Spleen (tissue), 11 donors: ENCODE measurements at regions not wholly inside any gene's neighbourhood (a gene's known extent, or its start where the extent isn't known, plus 50 kb on each side); places are given as distances from the start of the nearest gene placed in this dataset.

Source experiments
- DNase-seq: peaks from one replicate; pipeline ENCODE4 v3.0.0-alpha.2; 2020
- H3K27ac ChIP-seq, 8 donors: fragments of 200-600 bp; sonication (generic) in 7 of 8; 1 replicate in 4 of 8; 2 replicates in 4 of 8; pipeline versions ENCODE4 v1.5.0 to v1.8.0; 2016 to 2021; ENCODE audit warnings: inconsistent platforms in 4 of 8, mild to moderate bottlenecking in 4 of 8, moderate library complexity in 1 of 8
- H3K27me3 ChIP-seq, 7 donors: fragments of 200-600 bp; sonication (generic) in 6 of 7; replicated peaks in 1 of 7; 1 replicate in 4 of 7; 2 replicates in 3 of 7; pipeline versions ENCODE4 v1.5.0 to v1.8.0; 2016 to 2021; ENCODE audit warnings: inconsistent platforms in 3 of 7, mild to moderate bottlenecking in 1 of 7
- H3K36me3 ChIP-seq, 6 donors: fragments of 200-600 bp; sonication (generic) in 5 of 6; 1 replicate in 4 of 6; 2 replicates in 2 of 6; pipeline versions ENCODE4 v1.5.0 to v1.8.0; 2016 to 2021; ENCODE audit warnings: inconsistent platforms in 2 of 6
- H3K4me1 ChIP-seq, 6 donors: fragments of 200-600 bp; sonication (generic) in 5 of 6; 1 replicate in 3 of 6; 2 replicates in 3 of 6; pipeline versions ENCODE4 v1.5.0 to v1.8.0; 2016 to 2021; ENCODE audit warnings: inconsistent platforms in 3 of 6
- H3K4me3 ChIP-seq, 8 donors: fragments of 200-600 bp; sonication (generic) in 7 of 8; 1 replicate in 4 of 8; 2 replicates in 4 of 8; pipeline versions ENCODE4 v1.5.0 to v1.8.0; 2016 to 2021; ENCODE audit warnings: inconsistent platforms in 4 of 8, mild to moderate bottlenecking in 4 of 8, moderate library complexity in 2 of 8
- H3K9me3 ChIP-seq, 8 donors: fragments of 200-600 bp; sonication (generic) in 7 of 8; 1 replicate in 4 of 8; 2 replicates in 4 of 8; pipeline versions ENCODE4 v1.5.0 to v1.8.0; 2016 to 2021; ENCODE audit warnings: inconsistent platforms in 4 of 8
- POLR2A ChIP-seq, 3 donors: fragments of 450-650 bp; IDR thresholded peaks; one replicate each; pipeline ENCODE4 v1.5.1; 2017; ENCODE audit warnings: antibody characterized with exemption in 3 of 3, mild to moderate bottlenecking in 1 of 3
- POLR2AphosphoS5 ChIP-seq, 3 donors: sonication (generic); formaldehyde crosslinking; IDR thresholded peaks; one replicate each; pipeline ENCODE4 v1.5.1; 2017; ENCODE audit warnings: antibody characterized with exemption in 3 of 3
- WGBS, 5 donors: extraction: QIAGEN DNeasy Blood & Tissue Kit in 3 of 5; methylation state at CpG; one replicate each; pipeline versions ENCODE4 v1.1.5 to v1.1.7; 2013 to 2018; 5-methylcytosine and 5-hydroxymethylcytosine counted together
- intact Hi-C: fragments of 100-400 bp; cut with DNase I; formaldehyde crosslinking; loops from one replicate; pipeline ENCODE4 v1.15.0; 2023; ENCODE audit warnings: low total_unique reads
- TF ChIP-seq, protein P1 (sequence below), 11 experiments: fragments of 200-600 bp in 7 of 11; fragments of 450-650 bp in 4 of 11; sonication (generic) in 4 of 11; IDR thresholded peaks in 8 of 11; conservative IDR thresholded peaks in 3 of 11; 1 replicate in 7 of 11; 2 replicates in 4 of 11; pipeline versions ENCODE4 v1.4.0 to v1.8.0; 2016 to 2021; ENCODE audit warnings: antibody characterized with exemption in 11 of 11, inconsistent platforms in 4 of 11, mild to moderate bottlenecking in 1 of 11
- donor health status: healthy with polysubstance abuse.
- donor health status: DM: no; HTN: no; CAD: no; lungs with moderate emphysema.
- donor health status: DM: no; HTN: no; CAD: no.
- donor health status: Bipolar disorder and iron deficiency.
- donor health status: healthy.
- donor health status: DM: no; HTN: no; CAD: no.
- donor health status: DM: yes; HTN: yes; CAD: no.

DNA sequence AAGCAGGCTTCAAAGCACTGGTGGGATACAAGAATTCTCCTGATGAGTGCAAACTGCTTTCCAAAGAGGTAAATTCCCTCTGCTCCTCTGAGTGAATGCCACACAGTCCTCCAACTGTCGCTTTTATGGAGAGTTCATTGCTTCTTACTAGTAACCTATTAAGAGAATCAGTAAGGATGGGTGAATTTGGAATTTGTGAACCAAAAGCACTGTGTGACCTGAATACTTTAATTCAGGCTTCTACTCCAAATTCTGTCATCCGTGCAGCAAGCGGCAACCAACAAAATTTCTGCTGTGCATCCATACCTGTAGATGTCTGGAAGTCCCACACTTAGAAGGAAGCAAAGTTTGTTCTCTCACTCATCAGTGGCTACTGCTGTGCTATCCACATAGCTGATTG lies 66.7 kb upstream of the SNRK start:
- intact Hi-C loops: loop anchor here (5.0 to 10.0 kb wide), 2 partner anchors 145 to 283 kb away; no protein-coding TSS in a partner anchor
- peaks cover 5 to 30% (median 8%) of the 10 kb centered on the region in 6 donors for H3K4me1 ChIP-seq
- no peak for DNase-seq
- no peaks in the 10 kb centered on the region for H3K36me3 ChIP-seq
- no peak overlapping the region for H3K4me3 ChIP-seq
- H3K27ac ChIP-seq: no peak overlapping the region
- H3K9me3 ChIP-seq: no peaks in the 10 kb centered on the region
- TF ChIP-seq POLR2A (IDR thresholded peaks at IDR 0.05) (no peak), POLR2AphosphoS5 (IDR thresholded peaks at IDR 0.05) (no peak)
- H3K27me3 ChIP-seq: no peaks in the 10 kb centered on the region
- 93 to 100% (median 96%) methylated on average over 3 of the region's 3 CpGs for WGBS, 5 donors

DNA sequence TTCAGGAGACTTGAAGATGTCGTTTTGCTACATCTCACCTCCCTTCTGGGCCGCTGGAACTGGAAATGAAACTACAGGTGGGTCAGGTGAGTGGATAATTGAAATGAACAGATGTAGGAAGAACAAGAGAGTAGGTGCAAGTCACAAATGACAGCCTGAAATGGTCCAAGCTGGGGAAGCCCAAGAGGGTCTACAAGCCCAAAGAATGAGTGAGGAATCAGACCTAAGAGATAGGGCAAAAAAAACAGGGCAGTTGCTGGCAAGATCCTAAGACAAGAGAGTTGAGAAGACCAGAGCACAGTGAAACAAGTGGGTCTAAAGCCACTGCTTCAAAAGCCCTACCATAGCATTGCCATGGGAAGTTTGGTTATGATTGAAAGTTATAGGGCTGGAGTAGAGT lies 67.4 kb upstream of the SNRK start:
- 80 to 91% (median 84%) methylated on average over 2 of the region's 2 CpGs for WGBS, 5 donors
- TF ChIP-seq, protein P1, sequence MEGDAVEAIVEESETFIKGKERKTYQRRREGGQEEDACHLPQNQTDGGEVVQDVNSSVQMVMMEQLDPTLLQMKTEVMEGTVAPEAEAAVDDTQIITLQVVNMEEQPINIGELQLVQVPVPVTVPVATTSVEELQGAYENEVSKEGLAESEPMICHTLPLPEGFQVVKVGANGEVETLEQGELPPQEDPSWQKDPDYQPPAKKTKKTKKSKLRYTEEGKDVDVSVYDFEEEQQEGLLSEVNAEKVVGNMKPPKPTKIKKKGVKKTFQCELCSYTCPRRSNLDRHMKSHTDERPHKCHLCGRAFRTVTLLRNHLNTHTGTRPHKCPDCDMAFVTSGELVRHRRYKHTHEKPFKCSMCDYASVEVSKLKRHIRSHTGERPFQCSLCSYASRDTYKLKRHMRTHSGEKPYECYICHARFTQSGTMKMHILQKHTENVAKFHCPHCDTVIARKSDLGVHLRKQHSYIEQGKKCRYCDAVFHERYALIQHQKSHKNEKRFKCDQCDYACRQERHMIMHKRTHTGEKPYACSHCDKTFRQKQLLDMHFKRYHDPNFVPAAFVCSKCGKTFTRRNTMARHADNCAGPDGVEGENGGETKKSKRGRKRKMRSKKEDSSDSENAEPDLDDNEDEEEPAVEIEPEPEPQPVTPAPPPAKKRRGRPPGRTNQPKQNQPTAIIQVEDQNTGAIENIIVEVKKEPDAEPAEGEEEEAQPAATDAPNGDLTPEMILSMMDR (IDR thresholded peaks at IDR 0.05 in 8 of 11, conservative IDR thresholded peaks at IDR 0.05 in 3 of 11): no peak
- TF ChIP-seq POLR2A (IDR thresholded peaks at IDR 0.05) (no peak), POLR2AphosphoS5 (IDR thresholded peaks at IDR 0.05) (no peak)
- Histone ChIP-seq H3K27me3 (no peaks in the 10 kb centered on the region), H3K4me1 (peaks cover 5 to 23% (median 6%) of the 10 kb centered on the region in 6 donors), H3K27ac (no peak overlapping the region), H3K9me3 (no peaks in the 10 kb centered on the region), H3K36me3 (no peaks in the 10 kb centered on the region), H3K4me3 (no peak overlapping the region)
- intact Hi-C loops: no loop called here
- DNase-seq: no peak

DNA sequence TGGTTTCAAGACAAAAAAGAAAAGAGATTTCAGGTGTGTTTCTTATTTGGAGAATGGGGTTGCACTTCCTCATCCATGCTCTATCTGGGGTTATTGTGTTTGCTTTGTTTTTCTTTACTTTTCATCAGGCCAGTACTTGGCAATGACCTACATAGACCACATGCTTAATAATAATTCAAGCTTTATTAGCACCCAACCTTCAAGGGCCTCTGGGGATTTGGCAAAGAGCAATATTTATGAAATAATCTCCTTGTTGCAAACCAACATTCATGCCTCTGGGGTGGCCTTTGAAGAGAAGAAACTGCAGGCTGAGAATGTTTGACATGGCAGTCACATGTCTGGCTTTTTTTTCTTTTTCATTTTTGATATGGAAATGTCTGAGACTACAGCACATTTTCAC lies 68.2 kb upstream of the SNRK start:
- TF ChIP-seq, protein P1 (IDR thresholded peaks at IDR 0.05 in 8 of 11, conservative IDR thresholded peaks at IDR 0.05 in 3 of 11): no peak
- no peak for TF ChIP-seq POLR2AphosphoS5 (IDR thresholded peaks at IDR 0.05)
- no peak for TF ChIP-seq POLR2A (IDR thresholded peaks at IDR 0.05)
- Histone ChIP-seq H3K4me1 (peaks cover 0 to 16% (median 5%) of the 10 kb centered on the region in 6 donors), H3K27me3 (no peaks in the 10 kb centered on the region), H3K27ac (no peak overlapping the region), H3K4me3 (no peak overlapping the region), H3K36me3 (no peaks in the 10 kb centered on the region), H3K9me3 (no peaks in the 10 kb centered on the region)
- intact Hi-C loops: no loop called here
- no peak for DNase-seq

DNA sequence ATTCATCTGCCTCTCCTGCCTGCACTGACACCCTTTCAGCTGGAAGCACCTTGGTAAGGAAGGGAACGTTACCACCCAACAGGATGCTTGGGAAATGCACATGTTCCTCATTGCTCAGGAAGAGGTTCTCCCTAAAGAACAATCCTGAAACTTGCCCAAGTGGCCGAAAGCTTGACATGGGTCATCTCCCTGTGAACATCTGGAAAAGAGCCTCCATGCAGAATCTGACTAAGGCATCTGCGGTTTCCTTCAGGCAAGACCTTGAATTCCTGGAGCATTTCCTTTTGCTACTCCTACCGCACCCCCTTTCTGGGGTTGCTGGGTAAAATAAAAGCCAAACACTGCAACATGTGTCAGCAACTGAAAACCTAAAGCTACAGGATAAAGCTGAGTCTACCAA lies 68.7 kb upstream of the SNRK start:
- Histone ChIP-seq H3K4me3 (no peak overlapping the region), H3K27me3 (no peaks in the 10 kb centered on the region), H3K4me1 (peaks cover 0 to 15% (median 5%) of the 10 kb centered on the region in 6 donors), H3K9me3 (no peaks in the 10 kb centered on the region), H3K27ac (no peak overlapping the region), H3K36me3 (no peaks in the 10 kb centered on the region)
- 55 to 76% (median 67%) methylated on average over 4 of the region's 4 CpGs for WGBS, 5 donors
- TF ChIP-seq POLR2AphosphoS5 (IDR thresholded peaks at IDR 0.05) (no peak), POLR2A (IDR thresholded peaks at IDR 0.05) (no peak)
- TF ChIP-seq, protein P1 (IDR thresholded peaks at IDR 0.05 in 8 of 11, conservative IDR thresholded peaks at IDR 0.05 in 3 of 11): no peak
- intact Hi-C loops: no loop called here
- DNase-seq: no peak

DNA sequence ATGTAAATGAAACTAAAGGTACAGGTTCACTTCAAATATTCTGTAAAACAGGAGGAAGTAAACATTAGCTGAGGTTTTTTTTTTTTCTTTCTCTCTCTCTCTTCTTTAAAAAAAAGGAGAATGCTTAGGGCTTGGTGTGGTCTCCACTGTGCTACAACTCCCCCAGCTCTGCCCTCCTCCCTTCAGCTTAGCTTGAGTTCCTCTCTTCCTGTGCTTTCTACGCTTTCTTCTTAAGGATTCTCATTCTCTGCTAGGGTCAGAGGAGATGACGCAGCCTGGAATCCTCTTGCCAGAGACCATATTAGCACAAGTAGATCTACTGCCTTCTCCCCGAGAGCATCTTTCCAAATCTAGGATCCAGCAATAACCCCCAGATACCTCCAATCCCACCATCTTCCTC lies 69.1 kb upstream of the SNRK start:
- no peak for DNase-seq
- intact Hi-C loops: no loop called here
- TF ChIP-seq, protein P1 (IDR thresholded peaks at IDR 0.05 in 8 of 11, conservative IDR thresholded peaks at IDR 0.05 in 3 of 11): no peak
- TF ChIP-seq POLR2A (IDR thresholded peaks at IDR 0.05) (no peak), POLR2AphosphoS5 (IDR thresholded peaks at IDR 0.05) (no peak)
- Histone ChIP-seq H3K27ac (no peak overlapping the region), H3K4me1 (peaks cover 0 to 15% (median 5%) of the 10 kb centered on the region in 6 donors), H3K27me3 (no peaks in the 10 kb centered on the region), H3K4me3 (no peak overlapping the region), H3K36me3 (no peaks in the 10 kb centered on the region), H3K9me3 (no peaks in the 10 kb centered on the region)
- WGBS, 5 donors: 74 to 87% (median 83%) methylated on average over 3 of the region's 3 CpGs
